HepG2 (cell line): ENCODE measurements at regions not wholly inside any gene's neighbourhood (a gene's known extent, or its start where the extent isn't known, plus 50 kb on each side); places are given as distances from the start of the nearest gene placed in this dataset.
"Not testable (repeated sequence)": the region's sequence is repeated elsewhere in the genome, so short reads cannot be mapped to it uniquely, and the experiment has no call there.

Experiments
- DRAP1 ChIP-seq: IDR thresholded peaks from 2 replicates; pipeline ENCODE4 v1.6.1; 2016; ENCODE audit warnings: missing genetic modification reagents, missing compliant biosample characterization
- ERF ChIP-seq: IDR thresholded peaks from 2 replicates; pipeline ENCODE4 v1.6.1; 2018; ENCODE audit warnings: missing biosample characterization, missing genetic modification reagents
- FOXA3 ChIP-seq: IDR thresholded peaks from 2 replicates; pipeline ENCODE4 v1.6.1; 2016; ENCODE audit warnings: missing genetic modification reagents, missing compliant biosample characterization
- FOXP1 ChIP-seq, 2 experiments: fragments of 450-650 bp in 1 of 2; IDR thresholded peaks; 2 replicates each; pipeline ENCODE4 v1.6.1; 2017 to 2018; ENCODE audit warnings: antibody characterized with exemption in 1 of 2
- IRF2 ChIP-seq: IDR thresholded peaks from 2 replicates; pipeline ENCODE4 v1.6.1; 2018; ENCODE audit warnings: missing genetic modification reagents, missing compliant biosample characterization
- KLF16 ChIP-seq, 2 experiments: sonication (generic) in 1 of 2; formaldehyde crosslinking in 1 of 2; IDR thresholded peaks; 2 replicates each; pipeline versions ENCODE4 v1.6.1 to v1.8.0; 2016 to 2023; ENCODE audit warnings: missing genetic modification reagents in 2 of 2, missing compliant biosample characterization in 1 of 2
- SALL1 ChIP-seq: sonication (generic); formaldehyde crosslinking; IDR thresholded peaks from 2 replicates; pipeline ENCODE4 v1.8.0; 2022; ENCODE audit warnings: mild to moderate bottlenecking, missing genetic modification reagents
- TFE3 ChIP-seq: IDR thresholded peaks from 2 replicates; pipeline ENCODE4 v1.6.1; 2016
- ZBTB26 ChIP-seq: IDR thresholded peaks from 2 replicates; pipeline ENCODE4 v1.6.1; 2016; ENCODE audit warnings: missing compliant biosample characterization, missing genetic modification reagents, borderline replicate concordance
- ZMYM4 ChIP-seq: sonication (generic); formaldehyde crosslinking; IDR thresholded peaks from 2 replicates; pipeline ENCODE4 v1.8.1; 2023; ENCODE audit warnings: mild to moderate bottlenecking, missing genetic modification reagents
- ZNF264 ChIP-seq: sonication (generic); formaldehyde crosslinking; IDR thresholded peaks from 2 replicates; pipeline ENCODE4 v1.4.0; 2020; ENCODE audit warnings: missing genetic modification reagents
- ZNF878 ChIP-seq: sonication (generic); formaldehyde crosslinking; IDR thresholded peaks from 2 replicates; pipeline ENCODE4 v1.8.1; 2023; ENCODE audit warnings: mild to moderate bottlenecking, missing genetic modification reagents, moderate library complexity
- TF ChIP-seq, protein P1 (sequence below): sonication (generic); formaldehyde crosslinking; IDR thresholded peaks from 2 replicates; pipeline ENCODE4 v1.4.0; 2020; ENCODE audit warnings: missing genetic modification reagents, borderline replicate concordance
- TF ChIP-seq, protein P2 (sequence below): sonication (generic); formaldehyde crosslinking; conservative IDR thresholded peaks from 2 replicates; pipeline ENCODE4 v1.4.0; 2020; ENCODE audit warnings: missing genetic modification reagents
- TF ChIP-seq, protein P3 (sequence below): sonication (generic); formaldehyde crosslinking; IDR thresholded peaks from 2 replicates; pipeline ENCODE4 v1.5.0; 2020; ENCODE audit warnings: mild to moderate bottlenecking, missing genetic modification reagents, borderline replicate concordance
- TF ChIP-seq, protein P4 (sequence below): IDR thresholded peaks from 2 replicates; pipeline ENCODE4 v1.4.0; 2020; ENCODE audit warnings: mild to moderate bottlenecking, missing genetic modification reagents

- TF ChIP-seq, protein P1, sequence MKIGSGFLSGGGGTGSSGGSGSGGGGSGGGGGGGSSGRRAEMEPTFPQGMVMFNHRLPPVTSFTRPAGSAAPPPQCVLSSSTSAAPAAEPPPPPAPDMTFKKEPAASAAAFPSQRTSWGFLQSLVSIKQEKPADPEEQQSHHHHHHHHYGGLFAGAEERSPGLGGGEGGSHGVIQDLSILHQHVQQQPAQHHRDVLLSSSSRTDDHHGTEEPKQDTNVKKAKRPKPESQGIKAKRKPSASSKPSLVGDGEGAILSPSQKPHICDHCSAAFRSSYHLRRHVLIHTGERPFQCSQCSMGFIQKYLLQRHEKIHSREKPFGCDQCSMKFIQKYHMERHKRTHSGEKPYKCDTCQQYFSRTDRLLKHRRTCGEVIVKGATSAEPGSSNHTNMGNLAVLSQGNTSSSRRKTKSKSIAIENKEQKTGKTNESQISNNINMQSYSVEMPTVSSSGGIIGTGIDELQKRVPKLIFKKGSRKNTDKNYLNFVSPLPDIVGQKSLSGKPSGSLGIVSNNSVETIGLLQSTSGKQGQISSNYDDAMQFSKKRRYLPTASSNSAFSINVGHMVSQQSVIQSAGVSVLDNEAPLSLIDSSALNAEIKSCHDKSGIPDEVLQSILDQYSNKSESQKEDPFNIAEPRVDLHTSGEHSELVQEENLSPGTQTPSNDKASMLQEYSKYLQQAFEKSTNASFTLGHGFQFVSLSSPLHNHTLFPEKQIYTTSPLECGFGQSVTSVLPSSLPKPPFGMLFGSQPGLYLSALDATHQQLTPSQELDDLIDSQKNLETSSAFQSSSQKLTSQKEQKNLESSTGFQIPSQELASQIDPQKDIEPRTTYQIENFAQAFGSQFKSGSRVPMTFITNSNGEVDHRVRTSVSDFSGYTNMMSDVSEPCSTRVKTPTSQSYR (CRISPR knock-in tag) = peak; percentile 94
- TF ChIP-seq, protein P2, sequence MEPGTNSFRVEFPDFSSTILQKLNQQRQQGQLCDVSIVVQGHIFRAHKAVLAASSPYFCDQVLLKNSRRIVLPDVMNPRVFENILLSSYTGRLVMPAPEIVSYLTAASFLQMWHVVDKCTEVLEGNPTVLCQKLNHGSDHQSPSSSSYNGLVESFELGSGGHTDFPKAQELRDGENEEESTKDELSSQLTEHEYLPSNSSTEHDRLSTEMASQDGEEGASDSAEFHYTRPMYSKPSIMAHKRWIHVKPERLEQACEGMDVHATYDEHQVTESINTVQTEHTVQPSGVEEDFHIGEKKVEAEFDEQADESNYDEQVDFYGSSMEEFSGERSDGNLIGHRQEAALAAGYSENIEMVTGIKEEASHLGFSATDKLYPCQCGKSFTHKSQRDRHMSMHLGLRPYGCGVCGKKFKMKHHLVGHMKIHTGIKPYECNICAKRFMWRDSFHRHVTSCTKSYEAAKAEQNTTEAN (CRISPR knock-in tag) = 0 out of 2 replicates have a peak, but pooled peaks have one; percentile 21
- TF ChIP-seq, protein P3, sequence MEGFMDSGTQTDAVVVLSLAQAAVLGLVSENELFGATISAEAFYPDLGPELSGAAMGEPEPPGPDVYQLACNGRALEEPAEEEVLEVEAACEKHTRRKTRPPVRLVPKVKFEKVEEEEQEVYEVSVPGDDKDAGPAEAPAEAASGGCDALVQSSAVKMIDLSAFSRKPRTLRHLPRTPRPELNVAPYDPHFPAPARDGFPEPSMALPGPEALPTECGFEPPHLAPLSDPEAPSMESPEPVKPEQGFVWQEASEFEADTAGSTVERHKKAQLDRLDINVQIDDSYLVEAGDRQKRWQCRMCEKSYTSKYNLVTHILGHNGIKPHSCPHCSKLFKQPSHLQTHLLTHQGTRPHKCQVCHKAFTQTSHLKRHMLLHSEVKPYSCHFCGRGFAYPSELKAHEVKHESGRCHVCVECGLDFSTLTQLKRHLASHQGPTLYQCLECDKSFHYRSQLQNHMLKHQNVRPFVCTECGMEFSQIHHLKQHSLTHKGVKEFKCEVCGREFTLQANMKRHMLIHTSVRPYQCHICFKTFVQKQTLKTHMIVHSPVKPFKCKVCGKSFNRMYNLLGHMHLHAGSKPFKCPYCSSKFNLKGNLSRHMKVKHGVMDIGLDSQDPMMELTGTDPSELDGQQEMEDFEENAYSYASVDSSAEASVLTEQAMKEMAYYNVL (CRISPR knock-in tag) = peak; percentile 56; the same call in 1 of the 2 replicates
- TF ChIP-seq ZNF264 (CRISPR knock-in tag) (peak; percentile 52; the same call in 1 of the 2 replicates), FOXP1 (CRISPR knock-in tag; IDR thresholded peaks at IDR 0.05) (peak; percentile 59), FOXA3 (CRISPR knock-in tag) (peak; percentile 89), ZBTB26 (CRISPR knock-in tag) (0 out of 2 replicates have a peak, but pooled peaks have one; percentile 61), ZNF878 (0 out of 2 replicates have a peak, but pooled peaks have one; percentile 12), SALL1 (CRISPR knock-in tag) (peak; percentile 72), TFE3 (CRISPR knock-in tag) (0 out of 2 replicates have a peak, but pooled peaks have one; percentile 44), DRAP1 (CRISPR knock-in tag) (peak; percentile 30; the same call in 1 of the 2 replicates), IRF2 (CRISPR knock-in tag) (peak; percentile 12; the same call in 1 of the 2 replicates), ZMYM4 (CRISPR knock-in tag) (peak; percentile 87), ERF (CRISPR knock-in tag) (peak; percentile 66; the same call in 1 of the 2 replicates), KLF16 (CRISPR knock-in tag; IDR thresholded peaks at IDR 0.05) (0 out of 4 replicates have a peak, but pooled peaks of 1 of the 2 experiments have one; percentile 20)
- TF ChIP-seq FOXP1 (IDR thresholded peaks at IDR 0.05) = not testable (repeated sequence)
- TF ChIP-seq, protein P4, sequence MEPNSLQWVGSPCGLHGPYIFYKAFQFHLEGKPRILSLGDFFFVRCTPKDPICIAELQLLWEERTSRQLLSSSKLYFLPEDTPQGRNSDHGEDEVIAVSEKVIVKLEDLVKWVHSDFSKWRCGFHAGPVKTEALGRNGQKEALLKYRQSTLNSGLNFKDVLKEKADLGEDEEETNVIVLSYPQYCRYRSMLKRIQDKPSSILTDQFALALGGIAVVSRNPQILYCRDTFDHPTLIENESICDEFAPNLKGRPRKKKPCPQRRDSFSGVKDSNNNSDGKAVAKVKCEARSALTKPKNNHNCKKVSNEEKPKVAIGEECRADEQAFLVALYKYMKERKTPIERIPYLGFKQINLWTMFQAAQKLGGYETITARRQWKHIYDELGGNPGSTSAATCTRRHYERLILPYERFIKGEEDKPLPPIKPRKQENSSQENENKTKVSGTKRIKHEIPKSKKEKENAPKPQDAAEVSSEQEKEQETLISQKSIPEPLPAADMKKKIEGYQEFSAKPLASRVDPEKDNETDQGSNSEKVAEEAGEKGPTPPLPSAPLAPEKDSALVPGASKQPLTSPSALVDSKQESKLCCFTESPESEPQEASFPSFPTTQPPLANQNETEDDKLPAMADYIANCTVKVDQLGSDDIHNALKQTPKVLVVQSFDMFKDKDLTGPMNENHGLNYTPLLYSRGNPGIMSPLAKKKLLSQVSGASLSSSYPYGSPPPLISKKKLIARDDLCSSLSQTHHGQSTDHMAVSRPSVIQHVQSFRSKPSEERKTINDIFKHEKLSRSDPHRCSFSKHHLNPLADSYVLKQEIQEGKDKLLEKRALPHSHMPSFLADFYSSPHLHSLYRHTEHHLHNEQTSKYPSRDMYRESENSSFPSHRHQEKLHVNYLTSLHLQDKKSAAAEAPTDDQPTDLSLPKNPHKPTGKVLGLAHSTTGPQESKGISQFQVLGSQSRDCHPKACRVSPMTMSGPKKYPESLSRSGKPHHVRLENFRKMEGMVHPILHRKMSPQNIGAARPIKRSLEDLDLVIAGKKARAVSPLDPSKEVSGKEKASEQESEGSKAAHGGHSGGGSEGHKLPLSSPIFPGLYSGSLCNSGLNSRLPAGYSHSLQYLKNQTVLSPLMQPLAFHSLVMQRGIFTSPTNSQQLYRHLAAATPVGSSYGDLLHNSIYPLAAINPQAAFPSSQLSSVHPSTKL (CRISPR knock-in tag) = peak; percentile 81
These were observed 84.8 kb upstream of the UNC13C start (continued) for GRCh38 chr15:53893468-53893867.
